Adrenal gland (tissue), 5 donors: ENCODE measurements at regions not wholly inside any gene's neighbourhood (a gene's known extent, or its start where the extent isn't known, plus 50 kb on each side); places are given as distances from the start of the nearest gene placed in this dataset.

Experiments
- CTCF ChIP-seq, 6 experiments: fragments of 450-650 bp in 4 of 6; fragments of 200-600 bp in 2 of 6; sonication (generic) in 1 of 6; IDR thresholded peaks; 1 replicate in 5 of 6; 2 replicates in 1 of 6; pipeline versions ENCODE4 v1.5.1 to v1.8.0; 2016 to 2021; ENCODE audit warnings: antibody characterized with exemption in 6 of 6, mild to moderate bottlenecking in 2 of 6, moderate library complexity in 1 of 6
- POLR2A ChIP-seq, 2 donors: fragments of 450-650 bp; IDR thresholded peaks; one replicate each; pipeline ENCODE4 v1.6.1; 2017; ENCODE audit warnings: antibody characterized with exemption in 2 of 2, mild to moderate bottlenecking in 2 of 2, moderate library complexity in 1 of 2
- donor health status: DM: no; HTN: no; CAD: no.

DNA sequence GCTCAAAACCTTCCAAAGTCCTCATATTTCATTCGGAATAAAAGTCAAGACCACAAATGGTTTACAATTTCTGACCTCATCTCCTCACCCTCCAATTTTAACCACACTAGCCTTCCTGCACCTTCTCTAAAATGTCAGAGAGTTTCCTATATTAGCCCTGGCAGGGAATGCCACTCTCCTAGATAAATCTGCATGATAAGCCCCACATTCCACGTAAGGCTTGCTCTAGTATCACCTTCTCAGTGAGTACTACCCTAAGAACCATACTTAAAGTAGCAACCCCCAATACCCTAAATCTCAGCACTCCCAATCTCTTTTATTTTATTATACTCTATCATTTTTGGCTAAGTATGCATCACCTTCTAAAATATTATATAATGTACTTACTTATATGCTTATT is 100.5 kb upstream of the SLITRK5 start:
- TF ChIP-seq CTCF (IDR thresholded peaks at IDR 0.05) (no peak), POLR2A (IDR thresholded peaks at IDR 0.05) (no peak)
